Neural progenitor cell (in vitro differentiated cells): ENCODE measurements at regions not wholly inside any gene's neighbourhood (a gene's known extent, or its start where the extent isn't known, plus 50 kb on each side); places are given as distances from the start of the nearest gene placed in this dataset.
"Not testable (repeated sequence)": the region's sequence is repeated elsewhere in the genome, so short reads cannot be mapped to it uniquely, and the experiment has no call there.

Source experiments
- DNase-seq: peaks from one replicate; pipeline ENCODE4 v3.0.0-alpha.2; 2016; ENCODE audit warnings: low spot score
- H2AFZ ChIP-seq: fragments of 200-600 bp; sonication (generic); replicated peaks from 2 replicates; pipeline ENCODE4 v1.6.1; 2016; ENCODE audit warnings: antibody characterized with exemption
- H3F3A ChIP-seq: fragments of 200-600 bp; sonication (generic); 2 replicates; pipeline ENCODE4 v1.6.1; 2016; ENCODE audit warnings: antibody characterized with exemption, low read depth
- H3K27ac ChIP-seq: fragments of 200-600 bp; sonication (generic); 2 replicates; pipeline ENCODE4 v1.5.1; 2016; ENCODE audit warnings: mild to moderate bottlenecking
- H3K27me3 ChIP-seq: fragments of 200-600 bp; sonication (generic); 2 replicates; pipeline ENCODE4 v1.6.1; 2016; ENCODE audit warnings: mild to moderate bottlenecking, moderate library complexity
- H3K36me3 ChIP-seq: fragments of 200-600 bp; sonication (generic); 2 replicates; pipeline ENCODE4 v1.5.1; 2016
- H3K4me1 ChIP-seq: fragments of 200-600 bp; sonication (generic); 2 replicates; pipeline ENCODE4 v1.6.1; 2016; ENCODE audit warnings: mixed run types
- H3K4me2 ChIP-seq: fragments of 200-600 bp; sonication (generic); 2 replicates; pipeline ENCODE4 v1.6.1; 2016
- H3K4me3 ChIP-seq: fragments of 200-600 bp; sonication (generic); 2 replicates; pipeline ENCODE4 v1.5.1; 2016
- H3K79me2 ChIP-seq: fragments of 200-600 bp; sonication (generic); 2 replicates; pipeline ENCODE4 v1.6.1; 2016; ENCODE audit warnings: low read depth
- H3K9ac ChIP-seq: fragments of 200-600 bp; sonication (generic); 2 replicates; pipeline ENCODE4 v1.6.1; 2016
- H3K9me3 ChIP-seq: fragments of 200-600 bp; sonication (generic); 2 replicates; pipeline ENCODE4 v1.5.1; 2016; ENCODE audit warnings: low read depth
- H4K20me1 ChIP-seq: fragments of 200-600 bp; sonication (generic); 2 replicates; pipeline ENCODE4 v1.6.1; 2016; ENCODE audit warnings: low read depth
- H3K27ac Mint-ChIP-seq: 3 replicates; pipeline ENCODE4 v1.8.0; 2021; ENCODE audit warnings: mixed read lengths
- H3K27me3 Mint-ChIP-seq: 2 replicates; pipeline ENCODE4 v1.8.0; 2022; ENCODE audit warnings: low read depth, mild to moderate bottlenecking, inconsistent platforms, moderate library complexity, mixed read lengths; ENCODE audit not compliant: insufficient read depth
- H3K36me3 Mint-ChIP-seq: 3 replicates; pipeline ENCODE4 v1.8.0; 2021; ENCODE audit warnings: mixed read lengths
- H3K4me1 Mint-ChIP-seq: 3 replicates; pipeline ENCODE4 v1.8.0; 2021; ENCODE audit warnings: mixed read lengths
- H3K4me3 Mint-ChIP-seq: 3 replicates; pipeline ENCODE4 v1.8.0; 2021; ENCODE audit warnings: mild to moderate bottlenecking, moderate library complexity, mixed read lengths
- H3K9me3 Mint-ChIP-seq: 3 replicates; pipeline ENCODE4 v1.8.0; 2020; ENCODE audit warnings: mixed read lengths
- EZH2 ChIP-seq: fragments of 200-600 bp; sonication (generic); IDR thresholded peaks from 2 replicates; pipeline ENCODE4 v1.6.1; 2017; ENCODE audit warnings: antibody characterized with exemption, mild to moderate bottlenecking, moderate library complexity
- EZH2phosphoT487 ChIP-seq: fragments of 200-600 bp; sonication (generic); IDR thresholded peaks from 2 replicates; pipeline ENCODE4 v1.6.1; 2017; ENCODE audit warnings: antibody characterized with exemption
- TF ChIP-seq, protein P1 (sequence below): fragments of 200-600 bp; sonication (generic); IDR thresholded peaks from 2 replicates; pipeline ENCODE4 v1.5.1; 2017; ENCODE audit warnings: antibody characterized with exemption, mild to moderate bottlenecking

- Histone ChIP-seq H3K4me2 (no peak overlapping the region), H3K36me3 (no peaks in the 10 kb centered on the region), H3F3A (no peaks in the 10 kb centered on the region), H2AFZ (no peak overlapping the region), H4K20me1 (no peaks in the 10 kb centered on the region), H3K9me3 (no peaks in the 10 kb centered on the region), H3K9ac (no peak overlapping the region), H3K27ac (no peak overlapping the region), H3K4me3 (no peak overlapping the region), H3K27me3 (no peaks in the 10 kb centered on the region), H3K4me1 (no peaks in the 10 kb centered on the region), H3K79me2 (no peaks in the 10 kb centered on the region)
- no peaks in the 10 kb centered on the region for H3K9me3 Mint-ChIP-seq
- H3K27me3 Mint-ChIP-seq: no peaks in the 10 kb centered on the region
- TF ChIP-seq, protein P1, sequence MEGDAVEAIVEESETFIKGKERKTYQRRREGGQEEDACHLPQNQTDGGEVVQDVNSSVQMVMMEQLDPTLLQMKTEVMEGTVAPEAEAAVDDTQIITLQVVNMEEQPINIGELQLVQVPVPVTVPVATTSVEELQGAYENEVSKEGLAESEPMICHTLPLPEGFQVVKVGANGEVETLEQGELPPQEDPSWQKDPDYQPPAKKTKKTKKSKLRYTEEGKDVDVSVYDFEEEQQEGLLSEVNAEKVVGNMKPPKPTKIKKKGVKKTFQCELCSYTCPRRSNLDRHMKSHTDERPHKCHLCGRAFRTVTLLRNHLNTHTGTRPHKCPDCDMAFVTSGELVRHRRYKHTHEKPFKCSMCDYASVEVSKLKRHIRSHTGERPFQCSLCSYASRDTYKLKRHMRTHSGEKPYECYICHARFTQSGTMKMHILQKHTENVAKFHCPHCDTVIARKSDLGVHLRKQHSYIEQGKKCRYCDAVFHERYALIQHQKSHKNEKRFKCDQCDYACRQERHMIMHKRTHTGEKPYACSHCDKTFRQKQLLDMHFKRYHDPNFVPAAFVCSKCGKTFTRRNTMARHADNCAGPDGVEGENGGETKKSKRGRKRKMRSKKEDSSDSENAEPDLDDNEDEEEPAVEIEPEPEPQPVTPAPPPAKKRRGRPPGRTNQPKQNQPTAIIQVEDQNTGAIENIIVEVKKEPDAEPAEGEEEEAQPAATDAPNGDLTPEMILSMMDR: no peak
- TF ChIP-seq EZH2phosphoT487: no peak
- no peak for TF ChIP-seq EZH2
- DNase-seq: no peak
- H3K27ac Mint-ChIP-seq: no peak overlapping the region
- no peak overlapping the region for H3K4me3 Mint-ChIP-seq
- no peaks in the 10 kb centered on the region for H3K4me1 Mint-ChIP-seq
- peaks cover 18% of the 10 kb centered on the region for H3K36me3 Mint-ChIP-seq
Observed at GRCh38 chr15:62676891-62677290, 365.7 kb upstream of the TPM1 start.

DNA sequence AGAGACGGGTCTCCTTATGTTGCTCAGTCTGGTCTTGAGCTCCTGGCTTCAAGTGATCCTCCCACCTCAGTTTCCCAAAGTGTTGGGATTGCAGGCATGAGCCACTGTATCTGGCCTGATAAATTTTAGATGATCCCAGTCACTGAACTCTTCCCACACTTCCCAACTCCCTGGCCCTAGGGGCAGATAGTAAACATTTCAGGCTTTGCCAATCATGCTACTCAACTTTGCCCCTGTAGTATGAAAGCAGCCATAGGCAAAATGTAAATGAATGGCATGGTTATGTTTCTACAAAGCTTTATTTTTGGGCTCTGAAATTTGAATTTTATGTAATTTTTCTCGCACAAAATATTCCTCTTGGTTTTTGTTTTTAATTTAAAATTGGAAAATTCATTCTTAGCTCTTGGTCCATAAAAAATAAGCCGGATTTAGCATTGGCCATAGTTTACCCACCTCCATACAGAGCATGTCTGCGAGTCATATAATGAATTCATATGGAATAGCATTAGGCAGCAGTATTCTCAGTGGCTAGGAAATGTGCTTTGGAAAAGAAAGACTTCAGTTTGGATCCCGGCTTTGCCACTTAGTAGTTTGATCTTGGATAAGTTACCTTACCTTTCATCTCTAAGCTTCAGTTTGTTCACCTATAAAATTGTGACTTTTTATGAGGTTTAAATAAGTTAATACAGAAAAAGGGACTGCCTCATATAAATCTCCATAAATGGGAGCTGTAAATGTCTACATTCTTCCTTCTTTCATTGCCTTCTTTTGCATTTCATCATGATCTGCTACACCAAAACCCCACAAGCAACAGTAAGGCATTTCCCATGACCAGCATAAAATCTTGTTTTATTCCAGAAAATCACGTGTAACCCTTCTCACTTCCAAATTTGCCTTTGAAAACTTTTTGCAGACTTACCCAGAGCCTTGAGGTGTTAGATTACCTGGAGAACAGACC, 360.3 kb upstream of the TPM1 start:
- no peak overlapping the region for H3K9ac ChIP-seq
- H3F3A ChIP-seq: no peaks in the 10 kb centered on the region
- H3K9me3 ChIP-seq: no peaks in the 10 kb centered on the region
- H3K4me3 ChIP-seq: no peak overlapping the region
- Mint-ChIP-seq H3K27ac (no peak overlapping the region), H3K36me3 (peaks cover 7% of the 10 kb centered on the region), H3K4me1 (no peaks in the 10 kb centered on the region), H3K4me3 (no peak overlapping the region), H3K9me3 (no peaks in the 10 kb centered on the region), H3K27me3 (no peaks in the 10 kb centered on the region)
- H4K20me1 ChIP-seq: no peaks in the 10 kb centered on the region
- TF ChIP-seq, protein P1: no peak
- no peak for TF ChIP-seq EZH2phosphoT487
- TF ChIP-seq EZH2: no peak
- no peak overlapping the region for H3K27ac ChIP-seq
- H3K36me3 ChIP-seq: no peaks in the 10 kb centered on the region
- no peaks in the 10 kb centered on the region for H3K27me3 ChIP-seq
- peaks cover 6% of the 10 kb centered on the region for H3K4me1 ChIP-seq
- H2AFZ ChIP-seq: no peak overlapping the region
- H3K79me2 ChIP-seq: no peaks in the 10 kb centered on the region
- H3K4me2 ChIP-seq: no peak overlapping the region
- DNase-seq: no peak

DNA sequence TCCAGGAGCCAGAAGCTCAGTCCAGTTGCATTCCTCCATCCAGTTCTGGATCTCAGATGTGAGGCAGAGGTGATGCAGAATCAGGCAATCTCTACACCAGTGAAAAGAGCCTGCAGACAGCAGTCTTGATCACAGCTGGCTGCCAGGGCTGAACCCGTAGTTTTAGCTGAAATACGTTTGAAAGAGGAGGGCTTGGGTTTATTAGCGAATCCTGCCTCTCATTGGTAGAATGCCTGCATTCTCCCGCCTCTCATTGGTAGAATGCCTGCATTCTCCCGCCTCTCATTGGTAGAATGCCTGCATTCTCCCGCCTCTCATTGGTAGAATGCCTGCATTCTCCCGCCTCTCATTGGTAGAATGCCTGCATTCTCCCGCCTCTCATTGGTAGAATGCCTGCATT, 359.4 kb upstream of the TPM1 start:
- H3K79me2 ChIP-seq, H3K4me1 ChIP-seq, H3K36me3 Mint-ChIP-seq, DNase-seq, H2AFZ ChIP-seq, H3K27ac Mint-ChIP-seq, H3K4me3 Mint-ChIP-seq, H3K9me3 Mint-ChIP-seq, H3K4me1 Mint-ChIP-seq, H3K9me3 ChIP-seq, H3K36me3 ChIP-seq, H3K27me3 Mint-ChIP-seq, H4K20me1 ChIP-seq, H3K9ac ChIP-seq, H3K27me3 ChIP-seq, H3K4me3 ChIP-seq, H3K27ac ChIP-seq, H3F3A ChIP-seq, H3K4me2 ChIP-seq: not testable (repeated sequence)

GRCh38 chr15:62684123-62684808, 358.3 kb upstream of the TPM1 start:
- no peak overlapping the region for H3K27ac Mint-ChIP-seq
- no peaks in the 10 kb centered on the region for H3K79me2 ChIP-seq
- H3K4me3 ChIP-seq: no peak overlapping the region
- no peak overlapping the region for H2AFZ ChIP-seq
- no peaks in the 10 kb centered on the region for H3K27me3 Mint-ChIP-seq
- H3K9ac ChIP-seq: no peak overlapping the region
- no peaks in the 10 kb centered on the region for H3K9me3 ChIP-seq
- no peak overlapping the region for H3K4me2 ChIP-seq
- H3K4me1 Mint-ChIP-seq: no peaks in the 10 kb centered on the region
- H3F3A ChIP-seq: no peaks in the 10 kb centered on the region
- H3K4me1 ChIP-seq: peaks cover 6% of the 10 kb centered on the region
- no peak overlapping the region for H3K4me3 Mint-ChIP-seq
- peak; percentile 19 for DNase-seq
- H3K9me3 Mint-ChIP-seq: peaks cover under 1% of the 10 kb centered on the region
- no peak overlapping the region for H3K27ac ChIP-seq
- TF ChIP-seq EZH2 (no peak), EZH2phosphoT487 (no peak)
- TF ChIP-seq, protein P1: no peak
- peaks cover 11% of the 10 kb centered on the region for H3K36me3 Mint-ChIP-seq
- no peaks in the 10 kb centered on the region for H3K36me3 ChIP-seq
- H3K27me3 ChIP-seq: no peaks in the 10 kb centered on the region
- H4K20me1 ChIP-seq: no peaks in the 10 kb centered on the region
